Cardiac fibroblast (primary cell): ENCODE measurements at regions not wholly inside any gene's neighbourhood (a gene's known extent, or its start where the extent isn't known, plus 50 kb on each side); places are given as distances from the start of the nearest gene placed in this dataset.
A peak's percentile ranks its signal among the peaks of the same experiment; 100 is the strongest.

Source experiments
- DNase-seq, 2 donors: peaks; one replicate each; pipeline versions ENCODE4 v3.0.0 to v3.0.0-alpha.2; 2010; ENCODE audit warnings: low read depth in 2 of 2
- H3K4me3 ChIP-seq, 2 donors: replicated peaks in 1 of 2; 1 replicate in 1 of 2; 2 replicates in 1 of 2; pipeline ENCODE4 v1.5.1; 2011; ENCODE audit warnings: low read depth in 2 of 2, low read length in 2 of 2, mild to moderate bottlenecking in 2 of 2, moderate library complexity in 1 of 2
- CTCF ChIP-seq: IDR thresholded peaks from one replicate; pipeline ENCODE4 v1.5.1; 2011; ENCODE audit warnings: low read depth, mild to moderate bottlenecking, low read length, inconsistent platforms

GRCh38 chr2:217735899-217736298, 266.9 kb downstream of the TNS1 start:
- no peak overlapping the region for H3K4me3 ChIP-seq
- no peak for DNase-seq
- no peak for TF ChIP-seq CTCF

GRCh38 chr2:217735034-217735433, 267.8 kb downstream of the TNS1 start:
- no peak for DNase-seq
- TF ChIP-seq CTCF = no peak
- H3K4me3 ChIP-seq = no peak overlapping the region

- no peak overlapping the region for H3K4me3 ChIP-seq
- no peak for DNase-seq
- no peak for TF ChIP-seq CTCF
Observed at GRCh38 chr2:217733461-217733860, 269.3 kb downstream of the TNS1 start.

GRCh38 chr2:217732992-217733391, 269.8 kb downstream of the TNS1 start:
- DNase-seq = peak; percentile 15 to 20
- H3K4me3 ChIP-seq = no peak overlapping the region
- TF ChIP-seq CTCF = no peak

GRCh38 chr2:217731805-217732204, 271.0 kb downstream of the TNS1 start:
- DNase-seq = peak in 1 of 2 donors; percentile 15
- no peak for TF ChIP-seq CTCF
- no peak overlapping the region for H3K4me3 ChIP-seq

- H3K4me3 ChIP-seq = no peak overlapping the region
- TF ChIP-seq CTCF = no peak
- peak in 1 of 2 donors; percentile 38 for DNase-seq
Observed at GRCh38 chr2:217729421-217730053, 273.3 kb downstream of the TNS1 start.

- TF ChIP-seq CTCF = no peak
- no peak overlapping the region for H3K4me3 ChIP-seq
- no peak for DNase-seq
Observed at GRCh38 chr2:217727801-217728200, 275.0 kb downstream of the TNS1 start.
